ENCODE measurements at regions not wholly inside any gene's neighbourhood (a gene's known extent, or its start where the extent isn't known, plus 50 kb on each side); places are given as distances from the start of the nearest gene placed in this dataset.

DNA sequence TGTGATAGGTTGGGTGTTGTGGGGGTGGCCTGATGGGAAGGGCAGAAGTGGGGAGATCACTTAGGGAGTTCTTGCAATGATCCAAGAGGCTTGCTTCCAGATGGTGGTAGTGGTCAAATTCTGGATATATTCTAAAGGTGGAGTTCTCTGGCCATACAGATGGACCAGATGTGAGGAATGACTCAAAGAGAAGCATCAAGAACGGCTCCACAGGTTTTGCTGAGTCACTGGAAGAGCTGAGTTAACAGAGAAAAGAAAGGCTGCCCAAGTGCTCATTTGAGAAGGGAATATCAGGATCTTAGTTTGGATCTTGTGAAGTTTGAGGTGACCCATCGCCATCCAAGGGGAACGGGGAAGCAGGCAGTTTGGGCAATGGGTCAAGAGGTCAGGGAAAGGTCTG lies 192.9 kb upstream of the GALNT2 start:
- DNase-seq (ENCODE audit: low read depth, low spot score), result no peak

DNA sequence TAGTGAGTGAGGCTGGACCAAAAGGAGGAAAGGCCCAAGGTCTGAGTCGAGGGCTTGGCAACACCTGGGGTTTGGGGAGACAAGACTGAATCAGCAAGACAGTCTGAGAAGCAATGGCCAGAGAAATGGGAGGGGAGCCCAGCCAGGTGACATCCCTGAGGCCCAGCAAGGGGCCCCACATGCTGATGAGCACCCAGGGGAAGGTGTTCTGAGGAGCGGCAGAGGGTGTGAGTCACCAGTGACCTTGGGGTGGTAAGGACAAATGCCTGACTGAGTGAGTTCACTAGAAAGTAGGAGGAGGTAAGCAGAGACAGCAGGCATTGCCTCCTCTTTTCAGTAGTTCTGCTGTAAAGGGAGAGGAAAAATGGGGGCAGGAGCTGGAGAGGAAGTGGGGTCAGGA lies 192.4 kb upstream of the GALNT2 start:
- DNase-seq (ENCODE audit: low read depth, low spot score), result no peak
- H3K4me3 ChIP-seq (ENCODE audit: low read length), result no peak overlapping the region

More for the DNA sequence above, 192.9 kb upstream of the GALNT2 start:
- H3K4me3 ChIP-seq (ENCODE audit: low read length), result no peak overlapping the region

DNA sequence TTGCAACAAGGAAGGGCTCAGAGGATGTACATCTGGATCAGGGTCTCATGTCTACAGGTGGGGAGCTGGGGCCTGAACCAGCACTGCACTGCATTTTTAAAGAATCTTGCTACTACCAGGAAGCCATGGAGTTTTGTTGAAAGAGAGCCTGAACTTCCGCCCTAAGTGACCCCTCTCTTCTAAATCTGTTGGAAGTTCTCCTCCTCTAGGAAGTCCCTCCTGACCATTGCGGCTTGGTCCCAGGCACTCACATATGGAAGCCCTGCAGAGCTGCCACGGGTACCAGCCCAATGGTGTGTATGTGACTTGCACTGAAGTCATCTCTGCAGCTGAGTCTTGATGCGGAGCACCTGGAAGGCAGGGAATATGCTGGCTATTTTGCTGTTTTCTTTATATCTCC lies 192.0 kb upstream of the GALNT2 start:
- H3K4me3 ChIP-seq (ENCODE audit: low read length), result no peak overlapping the region
- DNase-seq (ENCODE audit: low read depth, low spot score), result no peak

DNA sequence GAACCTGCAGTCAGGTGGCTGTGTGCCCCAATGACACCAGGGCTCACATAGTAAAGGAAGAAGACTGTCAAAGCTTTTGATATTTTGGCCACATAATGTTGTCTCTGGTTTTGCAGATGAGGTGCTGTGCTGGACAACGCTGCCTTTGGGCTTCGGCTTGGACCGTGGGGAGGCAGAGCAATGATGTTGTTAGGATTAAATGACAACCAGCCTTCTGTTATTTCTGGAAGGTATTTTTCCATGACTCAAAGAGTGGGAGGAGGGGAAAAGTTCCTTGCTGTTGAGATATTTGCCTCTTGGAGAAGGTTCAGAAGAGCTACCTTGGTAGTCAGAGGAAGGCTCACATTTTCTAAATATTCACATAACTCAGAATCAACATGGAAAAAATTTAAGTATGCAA lies 187.3 kb upstream of the GALNT2 start:
- H3K4me3 ChIP-seq (ENCODE audit: low read length), result no peak overlapping the region
- no peak for DNase-seq (ENCODE audit: low read depth, low spot score)

DNA sequence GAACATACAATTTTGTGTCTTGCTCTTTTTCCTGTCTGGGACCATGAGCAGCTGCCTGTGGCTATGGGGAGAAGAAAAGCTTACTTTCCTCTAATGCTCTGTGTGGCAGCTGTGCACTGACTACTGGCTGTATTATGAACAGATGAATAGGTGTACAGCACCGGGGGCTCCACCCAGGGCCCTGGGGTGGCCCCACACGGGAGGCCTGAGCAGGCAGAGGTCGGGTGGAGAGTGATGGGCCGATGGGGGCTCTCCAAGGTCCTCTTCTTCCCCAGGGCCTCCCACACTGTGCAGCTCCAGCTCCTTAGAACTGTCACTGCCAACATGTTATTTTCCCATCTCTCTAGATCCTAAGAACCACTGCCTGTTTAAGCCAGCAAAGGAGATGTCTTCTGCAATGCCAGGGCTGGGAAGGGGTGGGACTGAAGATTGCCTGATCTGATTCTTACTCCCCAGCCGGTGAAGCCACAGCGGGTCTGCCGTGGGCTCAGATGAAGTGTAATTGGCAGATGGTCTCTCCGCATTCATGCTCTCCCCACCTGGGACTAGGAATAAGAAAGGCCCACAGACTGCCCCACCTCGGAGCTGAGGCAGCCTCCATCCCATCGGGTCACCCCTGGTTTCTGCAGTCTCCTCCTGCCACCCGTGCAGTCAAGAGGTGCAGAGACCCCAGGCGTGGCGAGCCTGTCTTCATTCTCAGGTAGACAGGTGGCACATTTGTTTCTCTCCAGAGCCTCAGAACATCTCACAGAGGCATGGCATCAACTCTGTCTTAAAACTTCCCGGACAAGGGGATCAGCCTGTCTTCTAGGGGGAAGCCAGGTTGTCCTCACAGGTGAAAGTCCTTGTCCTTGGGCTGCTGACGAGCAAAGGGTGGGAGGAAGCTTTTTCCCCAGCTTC lies 186.5 kb upstream of the GALNT2 start:
- DNase-seq (ENCODE audit: low read depth, low spot score), result no peak
- no peak overlapping the region for H3K4me3 ChIP-seq (ENCODE audit: low read length)

DNA sequence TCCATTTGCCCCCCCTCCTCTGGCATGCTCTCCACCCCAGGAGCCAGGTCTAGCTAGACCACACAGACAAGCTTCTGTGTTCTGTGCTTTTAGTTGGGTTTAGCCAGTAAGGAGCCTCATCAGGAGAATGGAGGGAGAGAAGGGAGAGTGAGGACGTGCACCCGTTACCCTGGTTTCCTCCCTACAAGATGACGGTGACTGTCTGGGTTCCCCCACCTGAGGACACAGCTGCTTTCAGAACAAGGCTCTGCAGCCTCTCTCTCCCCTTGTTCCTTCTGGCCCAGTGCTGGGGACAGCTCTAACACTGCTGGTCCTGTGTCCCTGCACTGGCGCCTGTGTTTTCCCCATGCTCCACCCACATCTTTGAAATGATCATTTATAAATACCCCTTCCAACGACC lies 184.4 kb upstream of the GALNT2 start:
- H3K4me3 ChIP-seq (ENCODE audit: low read length), result no peak overlapping the region
- no peak for DNase-seq (ENCODE audit: low read depth, low spot score)

DNA sequence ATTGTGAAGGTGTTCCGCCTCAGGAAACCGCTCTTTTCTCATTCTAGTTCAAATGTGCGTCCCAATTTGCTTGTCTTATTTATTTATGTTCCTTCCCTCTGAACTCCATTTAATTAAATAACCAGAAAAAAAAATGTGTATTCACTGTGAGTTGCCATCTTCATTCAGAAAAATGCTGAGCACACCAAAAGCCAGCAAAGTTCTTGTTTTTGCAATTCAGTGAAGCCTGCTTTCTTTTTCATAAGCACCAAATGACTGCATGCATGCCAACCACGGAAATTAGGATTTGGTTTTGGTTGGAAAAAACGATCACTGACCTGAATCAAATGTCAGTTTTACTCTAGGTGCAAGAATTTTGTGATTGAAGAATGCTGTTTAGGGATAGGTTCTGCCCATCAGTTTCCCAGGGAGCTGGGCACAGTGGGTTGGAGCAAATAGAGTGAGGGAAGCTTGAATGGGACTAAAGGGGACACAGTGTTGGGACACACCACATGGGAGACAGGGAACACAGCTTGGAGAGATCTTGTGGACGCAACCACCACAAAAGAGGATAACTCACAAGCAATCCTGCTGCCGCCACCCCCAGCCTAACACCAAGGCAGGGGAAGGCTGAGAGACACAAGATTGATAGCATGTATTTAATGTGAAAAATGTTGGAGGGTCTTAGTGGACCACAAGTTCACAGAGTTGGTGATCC lies 183.4 kb upstream of the GALNT2 start:
- no peak for DNase-seq (ENCODE audit: low read depth, low spot score)
- no peak overlapping the region for H3K4me3 ChIP-seq (ENCODE audit: low read length)

DNA sequence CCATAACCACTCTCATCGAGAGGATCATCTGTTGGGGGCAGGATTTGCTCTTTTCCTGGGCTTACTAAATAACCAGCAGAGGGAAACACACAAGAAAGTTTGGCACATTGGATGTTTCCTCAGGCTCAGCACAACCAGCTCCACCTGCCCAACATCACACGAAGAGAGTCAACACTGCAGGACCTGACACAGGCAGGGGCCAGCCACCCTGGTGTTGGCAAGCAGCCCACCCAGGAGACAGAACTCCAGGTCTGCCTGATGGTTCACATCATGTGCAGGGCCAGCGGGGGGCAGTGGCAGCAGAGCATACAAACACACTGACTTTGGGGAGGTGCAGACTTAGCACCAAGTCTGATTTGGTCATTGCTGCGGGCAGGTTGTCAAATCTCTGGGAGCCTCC lies 182.3 kb upstream of the GALNT2 start:
- no peak for DNase-seq (ENCODE audit: low read depth, low spot score)

DNA sequence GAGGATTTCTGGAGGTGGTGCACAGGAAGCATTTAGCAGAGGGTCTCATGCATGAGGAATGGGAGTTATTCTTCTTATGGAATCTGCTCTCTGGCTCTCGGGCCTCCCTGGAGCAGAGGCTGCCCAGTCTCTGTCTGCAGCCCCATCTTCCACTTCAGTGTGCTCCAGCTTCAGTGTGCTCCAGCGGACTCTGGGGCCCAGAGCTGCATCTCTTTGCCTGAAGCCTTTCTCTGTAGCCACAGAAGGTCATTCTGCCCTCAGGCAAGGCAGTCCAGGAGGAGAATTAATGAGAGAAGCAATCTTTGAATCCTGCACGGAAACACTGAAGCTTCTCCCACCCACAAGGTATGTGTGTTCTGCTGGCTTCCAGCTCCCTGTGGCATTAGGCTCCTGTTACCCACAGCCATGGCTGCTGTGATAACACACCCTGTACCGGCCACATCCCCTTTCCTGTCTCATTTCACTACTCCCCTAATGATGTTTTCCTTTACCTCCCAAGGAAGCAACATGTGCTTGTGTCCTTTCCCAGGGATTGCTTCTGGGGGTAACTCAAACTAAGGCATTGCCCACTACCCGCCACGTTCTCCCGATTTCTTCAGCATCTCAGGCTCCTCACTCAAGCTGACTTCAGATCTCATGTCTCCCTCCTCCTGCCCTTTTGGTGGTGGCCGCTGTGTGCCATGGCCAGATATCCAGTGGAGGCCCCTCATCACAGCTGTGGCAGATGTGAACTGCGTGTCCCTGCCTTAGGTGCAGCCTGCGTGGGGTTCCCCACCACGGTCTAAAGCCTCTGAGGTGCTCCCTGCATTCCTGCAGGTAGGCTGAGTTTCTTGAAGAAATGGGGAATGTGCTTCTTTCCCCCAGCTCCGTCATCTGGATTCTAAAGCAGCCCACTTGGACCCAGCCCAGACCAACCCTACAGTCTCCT lies 181.2 kb upstream of the GALNT2 start:
- no peak overlapping the region for H3K4me3 ChIP-seq (ENCODE audit: low read length)
- DNase-seq (ENCODE audit: low read depth, low spot score), result no peak

More for the DNA sequence above, 182.3 kb upstream of the GALNT2 start:
- H3K4me3 ChIP-seq (ENCODE audit: low read length), result no peak overlapping the region

DNA sequence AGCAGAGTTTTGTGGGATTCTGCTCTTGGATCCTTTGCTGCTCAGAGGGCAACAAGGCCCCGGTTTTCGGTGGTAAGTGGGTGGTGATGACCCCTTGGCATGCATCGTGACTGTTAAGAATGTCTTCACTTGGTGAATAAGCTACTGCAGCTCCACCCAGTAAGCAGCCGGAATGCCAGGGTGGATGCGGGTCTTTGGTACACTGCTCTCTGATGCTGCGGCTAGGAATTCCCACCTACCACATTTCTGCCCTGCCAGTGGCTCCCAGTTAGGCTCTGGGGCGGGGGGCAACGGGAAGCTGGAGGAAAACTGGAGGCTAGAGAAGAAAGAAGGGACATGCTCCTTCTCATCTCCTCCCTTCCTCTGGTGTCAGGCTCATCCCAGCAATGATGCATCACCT lies 180.4 kb upstream of the GALNT2 start:
- no peak overlapping the region for H3K4me3 ChIP-seq (ENCODE audit: low read length)
- DNase-seq (ENCODE audit: low read depth, low spot score), result no peak

DNA sequence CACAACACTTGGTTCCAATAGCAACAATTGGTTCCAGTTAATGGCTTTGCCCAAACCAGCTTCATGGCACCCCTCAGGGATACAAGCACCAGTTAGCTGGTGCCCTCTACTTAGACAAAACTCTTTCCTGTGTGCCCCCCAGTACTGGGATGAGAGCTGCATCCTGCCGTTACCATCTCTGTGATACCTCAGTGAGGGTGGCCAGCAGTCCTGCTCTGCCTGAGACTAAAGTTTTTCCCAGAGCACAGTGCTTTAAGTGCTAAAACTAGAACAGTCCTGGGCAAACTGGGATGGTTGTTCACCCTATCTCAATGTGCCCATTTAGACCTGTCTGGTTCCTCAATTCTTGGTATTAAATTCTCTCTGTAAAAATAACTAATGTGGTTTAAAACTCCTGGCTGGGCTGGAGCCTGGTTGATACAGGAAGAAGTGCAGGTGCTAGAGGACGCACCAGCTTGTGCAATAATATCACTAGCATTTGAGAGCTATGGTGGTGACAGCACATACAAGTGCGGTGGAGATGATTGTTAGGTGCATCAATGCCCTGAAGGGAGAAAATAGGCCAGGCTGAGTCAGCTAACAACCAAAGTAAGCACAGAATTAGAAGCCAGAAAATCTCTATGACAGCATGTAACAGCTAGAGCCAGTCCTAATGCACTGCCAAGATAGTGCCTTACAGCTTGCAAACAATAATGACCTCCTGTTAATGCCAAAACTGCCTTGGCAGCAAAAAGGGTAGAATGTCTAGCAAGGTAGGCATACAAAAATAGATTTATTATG lies 179.8 kb upstream of the GALNT2 start:
- DNase-seq (ENCODE audit: low read depth, low spot score), result peak; percentile 76
- no peak overlapping the region for H3K4me3 ChIP-seq (ENCODE audit: low read length)

DNA sequence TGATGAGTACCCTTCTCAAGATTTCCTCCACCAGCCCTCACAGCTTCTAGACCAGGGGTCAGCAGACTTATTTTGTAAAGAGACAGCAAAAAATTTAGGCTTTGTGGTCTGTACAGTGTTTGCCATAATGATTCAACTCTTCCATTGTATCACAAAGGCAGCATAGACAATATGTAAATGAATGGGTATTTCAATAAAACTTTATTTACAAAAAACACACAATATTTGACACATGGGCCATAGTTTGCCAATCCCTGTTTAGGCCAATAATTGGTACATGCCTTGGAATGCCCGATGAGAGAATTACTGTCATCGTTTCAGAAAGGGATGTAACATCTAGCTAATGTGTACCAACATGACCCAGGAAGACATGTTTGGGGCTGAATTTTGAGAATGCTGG lies 178.9 kb upstream of the GALNT2 start:
- DNase-seq (ENCODE audit: low read depth, low spot score), result no peak
- H3K4me3 ChIP-seq (ENCODE audit: low read length), result no peak overlapping the region

DNA sequence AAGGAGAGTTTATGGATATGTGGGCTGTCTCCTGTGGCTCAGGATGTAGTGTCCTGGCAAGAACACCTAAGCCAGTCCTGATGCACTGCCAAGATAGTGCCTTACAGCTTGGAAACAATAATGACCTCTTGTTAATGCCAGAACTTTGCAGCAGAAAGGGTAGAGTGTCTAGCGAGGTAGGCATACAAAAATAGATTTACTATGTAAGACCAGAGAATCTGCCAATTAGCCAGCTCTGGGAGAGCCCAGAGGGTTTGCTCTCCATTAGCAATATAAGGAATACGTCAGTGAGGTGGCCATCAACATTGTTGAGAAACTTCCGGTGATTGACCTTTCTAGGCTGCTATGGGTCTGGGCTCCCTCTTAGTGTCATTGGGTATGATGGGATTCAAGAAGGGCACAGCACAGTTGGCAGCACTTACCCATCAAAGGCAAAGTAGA lies 178.5 kb upstream of the GALNT2 start:
- H3K4me3 ChIP-seq (ENCODE audit: low read length), result no peak overlapping the region
- DNase-seq (ENCODE audit: low read depth, low spot score), result no peak

DNA sequence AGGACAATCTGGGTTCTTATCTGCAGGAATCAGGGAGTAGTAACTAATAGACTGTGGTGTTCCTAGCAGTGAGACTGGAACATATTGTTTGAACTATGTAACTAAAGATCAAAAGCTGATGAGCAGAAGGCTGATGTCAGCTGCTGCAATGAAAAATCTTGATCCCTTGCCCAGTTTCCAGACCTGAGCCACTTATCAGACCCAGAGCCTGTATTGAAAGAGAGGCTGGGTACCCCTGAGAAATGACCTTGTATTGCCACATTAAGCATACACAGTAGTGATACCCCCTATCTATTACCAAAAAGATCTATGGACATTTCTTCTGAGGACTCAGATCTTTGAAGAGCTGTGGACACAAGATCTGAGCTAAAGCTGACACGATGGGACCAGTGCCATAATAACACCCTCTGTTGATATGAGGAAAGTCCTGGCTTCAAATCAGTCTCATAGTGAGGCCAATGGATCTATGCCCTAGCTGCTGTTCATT lies 178.0 kb upstream of the GALNT2 start:
- DNase-seq (ENCODE audit: low read depth, low spot score), result no peak
- no peak overlapping the region for H3K4me3 ChIP-seq (ENCODE audit: low read length)

DNA sequence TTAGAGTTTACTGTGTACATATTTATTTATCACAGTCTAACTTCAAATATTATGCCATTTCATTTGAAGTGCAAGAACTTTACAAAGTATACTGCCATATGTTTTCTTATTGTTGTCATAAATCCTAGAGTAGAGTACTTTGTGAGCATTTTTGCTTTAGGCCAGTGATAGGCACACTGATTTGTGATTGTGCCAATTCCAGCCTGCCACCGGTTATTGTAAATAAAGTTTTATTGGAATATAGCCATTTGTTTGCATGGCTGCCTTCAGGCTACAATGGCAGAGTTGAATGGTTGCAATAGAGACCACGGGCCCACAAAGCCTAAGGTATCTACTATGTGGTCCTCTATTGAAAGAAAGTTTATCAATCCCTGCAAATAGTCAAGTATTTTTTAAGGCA lies 175.8 kb upstream of the GALNT2 start:
- DNase-seq (ENCODE audit: low read depth, low spot score), result no peak

DNA sequence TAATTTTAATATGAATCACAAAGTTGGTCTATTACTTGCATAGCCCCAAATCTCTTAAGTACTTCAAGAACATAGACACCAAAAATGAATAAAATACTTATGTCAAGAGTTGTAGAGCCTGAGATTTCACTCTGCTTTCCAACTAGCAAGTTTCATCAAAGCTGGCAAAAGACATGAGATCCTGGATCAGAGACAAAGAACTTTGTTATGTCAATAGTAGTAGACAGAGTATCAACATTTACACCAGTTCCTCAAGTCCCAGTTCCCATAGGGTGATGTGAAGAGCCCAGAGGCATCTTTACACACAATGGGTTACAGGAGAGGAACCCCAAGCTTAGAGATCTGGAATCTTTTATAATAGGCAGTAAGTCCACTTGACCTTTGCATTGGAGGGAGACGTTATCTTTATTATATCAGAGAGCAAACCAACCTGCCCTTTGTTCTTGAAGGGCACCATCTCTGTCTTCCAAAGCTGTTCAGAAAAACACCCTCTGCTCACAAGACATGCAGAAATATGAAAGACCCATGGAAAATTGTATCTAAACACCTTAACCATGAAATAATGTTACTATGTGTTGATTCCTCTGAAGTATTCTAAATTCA lies 174.4 kb upstream of the GALNT2 start:
- no peak for DNase-seq (ENCODE audit: low read depth, low spot score)
- H3K4me3 ChIP-seq (ENCODE audit: low read length), result no peak overlapping the region

More for the DNA sequence above, 175.8 kb upstream of the GALNT2 start:
- no peak overlapping the region for H3K4me3 ChIP-seq (ENCODE audit: low read length)

DNA sequence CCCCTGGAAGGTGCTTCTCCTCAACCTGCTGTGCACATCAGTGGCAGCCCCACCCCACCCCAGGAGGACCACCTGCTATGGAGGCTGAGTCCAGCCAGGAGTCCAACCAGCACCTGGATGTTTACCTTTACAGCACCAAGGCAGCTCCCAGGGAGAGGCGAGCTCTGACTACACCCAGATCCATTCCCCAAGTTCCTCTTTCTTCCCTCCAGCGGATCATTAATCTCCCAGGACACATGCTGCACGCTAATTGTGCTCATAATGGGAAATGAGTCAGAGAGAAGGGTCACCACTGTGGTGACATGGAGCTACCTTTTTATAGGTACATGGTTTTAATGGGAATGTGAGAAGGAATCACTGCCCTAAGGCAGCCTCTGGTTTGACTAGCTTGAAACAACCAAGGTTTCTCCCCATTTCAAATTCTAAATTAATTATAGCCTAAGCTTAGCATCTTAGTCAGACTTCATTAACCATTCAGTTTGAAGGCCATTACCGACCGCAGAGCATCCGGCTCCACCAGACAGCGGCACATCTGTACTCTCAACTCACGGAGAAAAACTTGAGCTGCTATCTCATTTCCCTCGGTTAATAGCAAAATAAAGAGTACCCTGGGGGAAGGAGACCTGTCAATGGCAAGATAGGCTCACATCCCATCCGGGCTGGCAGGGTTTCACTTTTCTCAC lies 173.1 kb upstream of the GALNT2 start:
- no peak for DNase-seq (ENCODE audit: low read depth, low spot score)
- H3K4me3 ChIP-seq (ENCODE audit: low read length), result no peak overlapping the region

DNA sequence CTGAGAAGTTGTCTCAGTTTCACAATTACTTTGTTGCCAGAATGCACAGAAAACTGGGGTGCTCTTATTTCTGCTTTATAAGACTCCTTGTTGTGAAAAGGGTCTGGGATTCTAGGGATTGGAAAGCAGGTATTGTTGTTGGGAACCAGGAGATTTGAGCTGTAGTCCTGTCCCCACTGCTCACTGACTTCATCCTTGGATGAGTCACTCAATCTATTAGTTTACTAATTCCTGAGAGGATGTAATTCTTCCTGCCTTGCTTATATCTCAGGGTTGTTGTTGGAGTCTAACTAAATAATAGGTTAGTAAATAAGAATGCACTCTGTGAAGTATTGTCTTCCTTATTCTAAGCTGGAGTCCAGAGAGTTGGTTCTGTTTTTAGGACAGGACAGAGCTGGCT lies 172.5 kb upstream of the GALNT2 start:
- no peak overlapping the region for H3K4me3 ChIP-seq (ENCODE audit: low read length)
- no peak for DNase-seq (ENCODE audit: low read depth, low spot score)

Measured in Jurkat, Clone E6-1 (cell line).